Naive B cell (primary cell): ENCODE measurements at regions not wholly inside any gene's neighbourhood (a gene's known extent, or its start where the extent isn't known, plus 50 kb on each side); places are given as distances from the start of the nearest gene placed in this dataset.

Source experiments
- ATAC-seq, 2 donors: fragments of 150-1000 bp; cut with Tn5 transposase; 2 replicates each; pipeline ENCODE4 v1.10.0; 2021; ENCODE audit warnings: low read depth in 2 of 2, mild to moderate bottlenecking in 2 of 2, moderate library complexity in 2 of 2
- DNase-seq: peaks from one replicate; pipeline ENCODE4 v3.0.0; 2022
- H3K27ac Mint-ChIP-seq, 6 donors: one replicate each; pipeline ENCODE4 v1.8.0; 2020 to 2022; ENCODE audit warnings: mild to moderate bottlenecking in 6 of 6, mixed read lengths in 6 of 6, moderate library complexity in 5 of 6, inconsistent platforms in 2 of 6
- H3K27me3 Mint-ChIP-seq, 3 donors: one replicate each; pipeline ENCODE4 v1.8.0; 2021 to 2022; ENCODE audit warnings: mixed read lengths in 3 of 3, mild to moderate bottlenecking in 1 of 3
- H3K36me3 Mint-ChIP-seq, 2 donors: one replicate each; pipeline ENCODE4 v1.8.0; 2020 to 2022; ENCODE audit warnings: mixed read lengths in 2 of 2, inconsistent platforms in 1 of 2, mild to moderate bottlenecking in 1 of 2
- H3K4me1 Mint-ChIP-seq, 3 donors: one replicate each; pipeline ENCODE4 v1.8.0; 2020 to 2022; ENCODE audit warnings: mixed read lengths in 3 of 3, inconsistent platforms in 1 of 3, mild to moderate bottlenecking in 1 of 3, moderate library complexity in 1 of 3
- H3K4me3 Mint-ChIP-seq, 8 donors: one replicate each; pipeline ENCODE4 v1.8.0; 2020 to 2022; ENCODE audit warnings: mild to moderate bottlenecking in 8 of 8, mixed read lengths in 8 of 8, moderate library complexity in 8 of 8, inconsistent platforms in 2 of 8
- H3K9me3 Mint-ChIP-seq, 7 donors: one replicate each; pipeline ENCODE4 v1.8.0; 2020 to 2022; ENCODE audit warnings: mixed read lengths in 7 of 7, mild to moderate bottlenecking in 5 of 7, inconsistent platforms in 2 of 7, moderate library complexity in 1 of 7

- Mint-ChIP-seq H3K27me3 (no peaks in the 10 kb centered on the region), H3K27ac (no peak overlapping the region)
- ATAC-seq, result no peak
These were observed 134.1 kb upstream of the MC4R start for GRCh38 chr18:60506682-60507081.

GRCh38 chr18:60508108-60508507 lies 135.5 kb upstream of the MC4R start:
- ATAC-seq (no peak), DNase-seq (no peak)
- H3K4me3 Mint-ChIP-seq, result no peak overlapping the region
- H3K9me3 Mint-ChIP-seq, result no peaks in the 10 kb centered on the region
- no peaks in the 10 kb centered on the region for H3K27me3 Mint-ChIP-seq
- no peaks in the 10 kb centered on the region for H3K36me3 Mint-ChIP-seq
- no peak overlapping the region for H3K27ac Mint-ChIP-seq
- no peaks in the 10 kb centered on the region for H3K4me1 Mint-ChIP-seq

More at GRCh38 chr18:60506682-60507081, 134.1 kb upstream of the MC4R start:
- DNase-seq, result no peak
- H3K4me1 Mint-ChIP-seq, result no peaks in the 10 kb centered on the region
- no peak overlapping the region for H3K4me3 Mint-ChIP-seq
- H3K36me3 Mint-ChIP-seq, result no peaks in the 10 kb centered on the region
- H3K9me3 Mint-ChIP-seq, result no peaks in the 10 kb centered on the region

GRCh38 chr18:60534538-60534937 lies 162.0 kb upstream of the MC4R start:
- no peaks in the 10 kb centered on the region for H3K36me3 Mint-ChIP-seq
- no peak overlapping the region for H3K27ac Mint-ChIP-seq
- no peaks in the 10 kb centered on the region for H3K4me1 Mint-ChIP-seq
- peaks cover 0 to 6% (median 4%) of the 10 kb centered on the region in 3 donors for H3K27me3 Mint-ChIP-seq
- no peaks in the 10 kb centered on the region for H3K9me3 Mint-ChIP-seq
- DNase-seq, result no peak
- no peak overlapping the region for H3K4me3 Mint-ChIP-seq
- ATAC-seq, result no peak

GRCh38 chr18:60537074-60537473 lies 164.5 kb upstream of the MC4R start:
- H3K9me3 Mint-ChIP-seq, result no peaks in the 10 kb centered on the region
- peaks cover 0 to 6% (median 4%) of the 10 kb centered on the region in 3 donors for H3K27me3 Mint-ChIP-seq
- no peaks in the 10 kb centered on the region for H3K36me3 Mint-ChIP-seq
- H3K4me3 Mint-ChIP-seq, result no peak overlapping the region
- H3K4me1 Mint-ChIP-seq, result no peaks in the 10 kb centered on the region
- DNase-seq, result no peak
- H3K27ac Mint-ChIP-seq, result no peak overlapping the region
- no peak for ATAC-seq

GRCh38 chr18:60538891-60539290 lies 166.3 kb upstream of the MC4R start:
- H3K27ac Mint-ChIP-seq, result no peak overlapping the region
- H3K36me3 Mint-ChIP-seq, result no peaks in the 10 kb centered on the region
- H3K27me3 Mint-ChIP-seq, result peaks cover 0 to 6% (median 4%) of the 10 kb centered on the region in 3 donors

GRCh38 chr18:60541661-60542060 lies 169.1 kb upstream of the MC4R start:
- Mint-ChIP-seq H3K9me3 (no peaks in the 10 kb centered on the region), H3K27ac (no peak overlapping the region), H3K36me3 (no peaks in the 10 kb centered on the region), H3K4me3 (no peak overlapping the region), H3K4me1 (no peaks in the 10 kb centered on the region), H3K27me3 (no peaks in the 10 kb centered on the region)
- ATAC-seq (no peak), DNase-seq (no peak)

More at GRCh38 chr18:60538891-60539290, 166.3 kb upstream of the MC4R start:
- Mint-ChIP-seq H3K4me3 (no peak overlapping the region), H3K9me3 (no peaks in the 10 kb centered on the region), H3K4me1 (no peaks in the 10 kb centered on the region)
- ATAC-seq (no peak), DNase-seq (no peak)

- H3K4me3 Mint-ChIP-seq, result no peak overlapping the region
- no peak overlapping the region for H3K27ac Mint-ChIP-seq
- no peaks in the 10 kb centered on the region for H3K36me3 Mint-ChIP-seq
- H3K4me1 Mint-ChIP-seq, result no peaks in the 10 kb centered on the region
- H3K27me3 Mint-ChIP-seq, result no peaks in the 10 kb centered on the region
- H3K9me3 Mint-ChIP-seq, result no peaks in the 10 kb centered on the region
- ATAC-seq, result no peak
- no peak for DNase-seq
These were observed 171.1 kb upstream of the MC4R start for GRCh38 chr18:60543646-60544045.

GRCh38 chr18:60549338-60549960 lies 176.9 kb upstream of the MC4R start:
- Mint-ChIP-seq H3K4me3 (no peak overlapping the region), H3K9me3 (no peaks in the 10 kb centered on the region), H3K27ac (no peak overlapping the region), H3K36me3 (no peaks in the 10 kb centered on the region), H3K27me3 (no peaks in the 10 kb centered on the region), H3K4me1 (no peaks in the 10 kb centered on the region)
- peak; percentile 29 for DNase-seq
- ATAC-seq, result no peak

GRCh38 chr18:60552948-60553347 lies 180.4 kb upstream of the MC4R start:
- Mint-ChIP-seq H3K4me3 (no peak overlapping the region), H3K9me3 (no peaks in the 10 kb centered on the region), H3K27me3 (peaks cover 0 to 6% (median 0%) of the 10 kb centered on the region in 3 donors), H3K27ac (no peak overlapping the region), H3K36me3 (no peaks in the 10 kb centered on the region), H3K4me1 (no peaks in the 10 kb centered on the region)
- DNase-seq (no peak), ATAC-seq (no peak)

- Mint-ChIP-seq H3K4me1 (no peaks in the 10 kb centered on the region), H3K36me3 (no peaks in the 10 kb centered on the region), H3K9me3 (no peaks in the 10 kb centered on the region), H3K27ac (no peak overlapping the region), H3K27me3 (peaks cover 0 to 6% (median 0%) of the 10 kb centered on the region in 3 donors), H3K4me3 (no peak overlapping the region)
- ATAC-seq (no peak), DNase-seq (no peak)
These were observed 182.4 kb upstream of the MC4R start for GRCh38 chr18:60554967-60555366.

- ATAC-seq, result no peak
- DNase-seq, result no peak
- H3K4me3 Mint-ChIP-seq, result no peak overlapping the region
- no peaks in the 10 kb centered on the region for H3K4me1 Mint-ChIP-seq
- no peak overlapping the region for H3K27ac Mint-ChIP-seq
- no peaks in the 10 kb centered on the region for H3K9me3 Mint-ChIP-seq
- no peaks in the 10 kb centered on the region for H3K36me3 Mint-ChIP-seq
- H3K27me3 Mint-ChIP-seq, result peaks cover 0 to 6% (median 0%) of the 10 kb centered on the region in 3 donors
These were observed 183.1 kb upstream of the MC4R start for GRCh38 chr18:60555625-60556024.

GRCh38 chr18:60556326-60556725 lies 183.8 kb upstream of the MC4R start:
- DNase-seq (no peak), ATAC-seq (no peak)
- Mint-ChIP-seq H3K4me1 (no peaks in the 10 kb centered on the region), H3K36me3 (no peaks in the 10 kb centered on the region), H3K27me3 (peaks cover 0 to 6% (median 0%) of the 10 kb centered on the region in 3 donors), H3K27ac (no peak overlapping the region), H3K4me3 (no peak overlapping the region), H3K9me3 (no peaks in the 10 kb centered on the region)

- Mint-ChIP-seq H3K4me3 (no peak overlapping the region), H3K36me3 (no peaks in the 10 kb centered on the region), H3K27ac (no peak overlapping the region), H3K9me3 (peaks cover 0 to 2% (median 0%) of the 10 kb centered on the region in 7 donors), H3K27me3 (peaks cover 0 to 12% (median 0%) of the 10 kb centered on the region in 3 donors), H3K4me1 (no peaks in the 10 kb centered on the region)
- ATAC-seq (no peak), DNase-seq (no peak)
These were observed 187.5 kb upstream of the MC4R start for GRCh38 chr18:60560071-60560470.

GRCh38 chr18:60563082-60563481 lies 190.5 kb upstream of the MC4R start:
- DNase-seq (no peak), ATAC-seq (no peak)
- Mint-ChIP-seq H3K9me3 (peaks cover 0 to 2% (median 0%) of the 10 kb centered on the region in 7 donors), H3K36me3 (no peaks in the 10 kb centered on the region), H3K4me1 (no peaks in the 10 kb centered on the region), H3K27me3 (peaks cover 0 to 6% (median 0%) of the 10 kb centered on the region in 3 donors), H3K4me3 (no peak overlapping the region), H3K27ac (no peak overlapping the region)

GRCh38 chr18:60568220-60568619 lies 195.6 kb upstream of the MC4R start:
- no peak for DNase-seq
- no peak overlapping the region for H3K27ac Mint-ChIP-seq
- H3K4me1 Mint-ChIP-seq, result no peaks in the 10 kb centered on the region
- H3K9me3 Mint-ChIP-seq, result peaks cover 0 to 4% (median 0%) of the 10 kb centered on the region in 7 donors
- ATAC-seq, result no peak
- no peak overlapping the region for H3K4me3 Mint-ChIP-seq
- H3K27me3 Mint-ChIP-seq, result no peaks in the 10 kb centered on the region
- no peaks in the 10 kb centered on the region for H3K36me3 Mint-ChIP-seq
